ENCODE measurements at regions not wholly inside any gene's neighbourhood (a gene's known extent, or its start where the extent isn't known, plus 50 kb on each side); places are given as distances from the start of the nearest gene placed in this dataset.

DNA sequence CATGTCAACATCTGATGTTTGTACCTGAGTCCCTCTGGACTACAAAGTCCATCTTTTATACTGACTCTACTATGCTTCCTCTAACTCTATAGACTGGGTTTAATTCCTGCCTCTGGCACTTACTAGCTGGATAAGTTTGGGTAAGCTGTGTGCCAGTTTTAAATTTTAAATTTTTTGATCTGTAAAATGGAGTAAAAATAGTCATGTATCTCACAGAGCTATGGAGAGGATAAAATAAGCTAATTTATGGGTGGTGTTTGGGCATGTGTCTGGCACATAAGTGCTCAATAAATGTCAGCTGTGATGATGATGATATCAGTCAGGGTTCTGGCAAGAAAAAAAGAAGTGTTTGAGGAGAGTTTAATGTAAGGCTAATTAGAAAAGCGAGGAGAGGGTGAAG lies 139.2 kb upstream of the C1orf21 start:
- no peak for TF ChIP-seq POLR2A (IDR thresholded peaks at IDR 0.05; ENCODE audit: low read length)
- no peak for TF ChIP-seq GATA1 (IDR thresholded peaks at IDR 0.05; ENCODE audit: low read depth, low read length)
